ENCODE measurements at regions not wholly inside any gene's neighbourhood (a gene's known extent, or its start where the extent isn't known, plus 50 kb on each side); places are given as distances from the start of the nearest gene placed in this dataset.

- Mint-ChIP-seq H3K27ac (no peak overlapping the region), H3K36me3 (peaks cover 7 to 10% of the 10 kb centered on the region in 2 donors), H3K9me3 (peaks cover 8 to 17% of the 10 kb centered on the region in 2 donors)
- ATAC-seq (no peak), DNase-seq (ENCODE audit: low spot score in 2 of 2) (no peak)
These were observed 53.3 kb downstream of the BLID start for GRCh38 chr11:122062763-122063162.

GRCh38 chr11:122059565-122059964, 56.5 kb downstream of the BLID start:
- H3K27ac Mint-ChIP-seq = no peak overlapping the region
- H3K36me3 Mint-ChIP-seq = peaks cover 7 to 10% of the 10 kb centered on the region in 2 donors
- peaks cover 8 to 17% of the 10 kb centered on the region in 2 donors for H3K9me3 Mint-ChIP-seq
- ATAC-seq (no peak), DNase-seq (ENCODE audit: low spot score in 2 of 2) (no peak)

- H3K27ac Mint-ChIP-seq = no peak overlapping the region
- no peak for ATAC-seq
- peaks cover 0 to 5% of the 10 kb centered on the region in 2 donors for H3K9me3 Mint-ChIP-seq
- peaks cover 0 to 5% of the 10 kb centered on the region in 2 donors for H3K36me3 Mint-ChIP-seq
- DNase-seq (ENCODE audit: low spot score in 2 of 2) = no peak
These were observed 65.9 kb downstream of the BLID start for GRCh38 chr11:122050021-122050690.

- Mint-ChIP-seq H3K27ac (no peak overlapping the region), H3K36me3 (peaks cover 0 to 5% of the 10 kb centered on the region in 2 donors), H3K9me3 (peaks cover 0 to 5% of the 10 kb centered on the region in 2 donors)
- ATAC-seq = no peak
- no peak for DNase-seq (ENCODE audit: low spot score in 2 of 2)
These were observed 67.6 kb downstream of the BLID start for GRCh38 chr11:122048401-122048800.

GRCh38 chr11:122046846-122047245, 69.2 kb downstream of the BLID start:
- Mint-ChIP-seq H3K36me3 (peaks cover 0 to 1% of the 10 kb centered on the region in 2 donors), H3K9me3 (peaks cover 0 to 5% of the 10 kb centered on the region in 2 donors), H3K27ac (no peak overlapping the region)
- DNase-seq (ENCODE audit: low spot score in 2 of 2) (no peak), ATAC-seq (no peak)

GRCh38 chr11:122046438-122046837, 69.6 kb downstream of the BLID start:
- Mint-ChIP-seq H3K36me3 (no peaks in the 10 kb centered on the region), H3K9me3 (peaks cover 0 to 5% of the 10 kb centered on the region in 2 donors), H3K27ac (no peak overlapping the region)
- ATAC-seq = no peak
- no peak for DNase-seq (ENCODE audit: low spot score in 2 of 2)

- Mint-ChIP-seq H3K9me3 (peaks cover 0 to 5% of the 10 kb centered on the region in 2 donors), H3K36me3 (no peaks in the 10 kb centered on the region), H3K27ac (no peak overlapping the region)
- ATAC-seq (no peak), DNase-seq (ENCODE audit: low spot score in 2 of 2) (no peak)
These were observed 70.8 kb downstream of the BLID start for GRCh38 chr11:122045181-122045586.

- Mint-ChIP-seq H3K36me3 (no peaks in the 10 kb centered on the region), H3K9me3 (no peaks in the 10 kb centered on the region), H3K27ac (no peak overlapping the region)
- ATAC-seq = no peak
- DNase-seq (ENCODE audit: low spot score in 2 of 2) = no peak
These were observed 71.9 kb downstream of the BLID start for GRCh38 chr11:122044086-122044485.

GRCh38 chr11:122042981-122043380, 73.0 kb downstream of the BLID start:
- DNase-seq (ENCODE audit: low spot score in 2 of 2) (no peak), ATAC-seq (no peak)
- Mint-ChIP-seq H3K9me3 (no peaks in the 10 kb centered on the region), H3K36me3 (no peaks in the 10 kb centered on the region), H3K27ac (no peak overlapping the region)

- DNase-seq (ENCODE audit: low spot score in 2 of 2) = no peak
- no peaks in the 10 kb centered on the region for H3K36me3 Mint-ChIP-seq
These were observed 75.6 kb downstream of the BLID start for GRCh38 chr11:122040464-122040863.

GRCh38 chr11:122038543-122038942, 77.5 kb downstream of the BLID start:
- no peak overlapping the region for H3K27ac Mint-ChIP-seq
- ATAC-seq (no peak), DNase-seq (ENCODE audit: low spot score in 2 of 2) (no peak)

More at GRCh38 chr11:122040464-122040863, 75.6 kb downstream of the BLID start:
- H3K9me3 Mint-ChIP-seq = no peaks in the 10 kb centered on the region
- H3K27ac Mint-ChIP-seq = no peak overlapping the region
- ATAC-seq = no peak

GRCh38 chr11:122037911-122038310, 78.1 kb downstream of the BLID start:
- no peak for DNase-seq (ENCODE audit: low spot score in 2 of 2)
- ATAC-seq = no peak
- no peaks in the 10 kb centered on the region for H3K9me3 Mint-ChIP-seq
- H3K27ac Mint-ChIP-seq = no peak overlapping the region
- no peaks in the 10 kb centered on the region for H3K36me3 Mint-ChIP-seq

More at GRCh38 chr11:122038543-122038942, 77.5 kb downstream of the BLID start:
- Mint-ChIP-seq H3K36me3 (no peaks in the 10 kb centered on the region), H3K9me3 (no peaks in the 10 kb centered on the region)

- Mint-ChIP-seq H3K27ac (no peak overlapping the region), H3K36me3 (no peaks in the 10 kb centered on the region), H3K9me3 (no peaks in the 10 kb centered on the region)
- no peak for ATAC-seq
- DNase-seq (ENCODE audit: low spot score in 2 of 2) = no peak
These were observed 79.5 kb downstream of the BLID start for GRCh38 chr11:122036493-122036892.

- H3K36me3 Mint-ChIP-seq = no peaks in the 10 kb centered on the region
- ATAC-seq = no peak
- no peak for DNase-seq (ENCODE audit: low spot score in 2 of 2)
These were observed 80.0 kb downstream of the BLID start for GRCh38 chr11:122036018-122036417.

GRCh38 chr11:122033631-122034030, 82.4 kb downstream of the BLID start:
- no peaks in the 10 kb centered on the region for H3K36me3 Mint-ChIP-seq

More at GRCh38 chr11:122036018-122036417, 80.0 kb downstream of the BLID start:
- Mint-ChIP-seq H3K9me3 (no peaks in the 10 kb centered on the region), H3K27ac (no peak overlapping the region)

GRCh38 chr11:122033193-122033592, 82.8 kb downstream of the BLID start:
- Mint-ChIP-seq H3K36me3 (no peaks in the 10 kb centered on the region), H3K9me3 (no peaks in the 10 kb centered on the region), H3K27ac (no peak overlapping the region)
- DNase-seq (ENCODE audit: low spot score in 2 of 2) (no peak), ATAC-seq (no peak)

More at GRCh38 chr11:122033631-122034030, 82.4 kb downstream of the BLID start:
- no peak for ATAC-seq
- no peaks in the 10 kb centered on the region for H3K9me3 Mint-ChIP-seq
- no peak overlapping the region for H3K27ac Mint-ChIP-seq
- no peak for DNase-seq (ENCODE audit: low spot score in 2 of 2)

GRCh38 chr11:122032317-122032716, 83.7 kb downstream of the BLID start:
- H3K36me3 Mint-ChIP-seq = no peaks in the 10 kb centered on the region
- no peaks in the 10 kb centered on the region for H3K9me3 Mint-ChIP-seq
- no peak for ATAC-seq
- H3K27ac Mint-ChIP-seq = no peak overlapping the region
- DNase-seq (ENCODE audit: low spot score in 2 of 2) = no peak

- H3K27ac Mint-ChIP-seq = no peak overlapping the region
- H3K36me3 Mint-ChIP-seq = no peaks in the 10 kb centered on the region
- ATAC-seq (no peak), DNase-seq (ENCODE audit: low spot score in 2 of 2) (no peak)
- H3K9me3 Mint-ChIP-seq = no peaks in the 10 kb centered on the region
These were observed 84.2 kb downstream of the BLID start for GRCh38 chr11:122031813-122032212.
